BJ (cell line): ENCODE measurements at regions not wholly inside any gene's neighbourhood (a gene's known extent, or its start where the extent isn't known, plus 50 kb on each side); places are given as distances from the start of the nearest gene placed in this dataset.
"Not testable (repeated sequence)": the region's sequence is repeated elsewhere in the genome, so short reads cannot be mapped to it uniquely, and the experiment has no call there.

ENCODE experiments used
- CTCF ChIA-PET: fragments of 350-600 bp; formaldehyde crosslinking; extraction: SDS; loops from one replicate; lab custom pipeline; 2021; ENCODE audit warnings: antibody characterized with exemption, inconsistent platforms; lab: Yijun Ruan, JAX
- POLR2A ChIA-PET: fragments of 300-600 bp; sonication (Branson Sonifier 250); formaldehyde crosslinking; extraction: SDS; loops from one replicate; lab custom pipeline; 2021; ENCODE audit warnings: antibody characterized with exemption; lab: Charles Lee
- DNase-seq: peaks from one replicate; pipeline ENCODE4 v3.0.0-alpha.2; 2011; ENCODE audit warnings: low read depth
- H3K27me3 ChIP-seq: 2 replicates; pipeline ENCODE4 v1.6.0; 2011; ENCODE audit warnings: low read length; ENCODE audit not compliant: control insufficient read depth, insufficient read depth
- H3K36me3 ChIP-seq: 2 replicates; pipeline ENCODE4 v1.5.1; 2011; ENCODE audit warnings: low read length; ENCODE audit not compliant: control insufficient read depth, insufficient read depth
- H3K4me3 ChIP-seq: 2 replicates; pipeline ENCODE4 v1.5.1; 2011; ENCODE audit warnings: low read depth, mild to moderate bottlenecking, control low read depth, low read length
- CTCF ChIP-seq: IDR thresholded peaks from 2 replicates; pipeline ENCODE4 v1.5.1; 2011; ENCODE audit warnings: low read depth, mild to moderate bottlenecking, control low read depth, inconsistent platforms, low read length, moderate library complexity; ENCODE audit not compliant: insufficient read depth

GRCh38 chr11:106565326-106565725 is 452.9 kb downstream of the GUCY1A2 start:
- no peak for TF ChIP-seq CTCF
- Histone ChIP-seq H3K36me3 (no peaks in the 10 kb centered on the region), H3K27me3 (no peaks in the 10 kb centered on the region), H3K4me3 (no peak overlapping the region)
- CTCF ChIA-PET, result interaction anchor here (0.6 to 0.9 kb wide), 2 partner anchors 14 to 54 kb away, joined by 3 read pairs; no protein-coding TSS in a partner anchor
- DNase-seq, result no peak
- POLR2A ChIA-PET, result no interaction called here

DNA sequence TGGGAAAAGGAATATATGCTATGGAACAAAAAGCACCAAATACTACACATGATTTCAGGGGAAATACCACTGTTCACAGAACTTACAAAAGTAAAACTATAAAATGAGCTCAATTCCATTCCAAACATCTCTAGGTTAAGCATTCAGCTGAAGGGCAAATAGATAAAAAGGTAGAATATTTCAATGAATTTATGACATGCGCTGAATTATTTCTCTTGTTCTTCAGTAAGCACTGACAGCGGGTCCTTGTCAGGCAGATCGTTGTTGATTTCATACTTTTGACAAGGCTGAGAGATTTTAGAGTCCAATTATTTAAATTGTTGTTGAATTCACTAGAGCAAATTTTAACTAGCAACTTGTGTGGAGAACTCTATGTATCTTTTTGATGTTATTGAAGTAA is 449.6 kb downstream of the GUCY1A2 start:
- Histone ChIP-seq H3K27me3 (no peaks in the 10 kb centered on the region), H3K36me3 (no peaks in the 10 kb centered on the region), H3K4me3 (no peak overlapping the region)
- TF ChIP-seq CTCF, result no peak
- ChIA-PET CTCF (interaction anchor here (1.2 to 1.8 kb wide), 2 partner anchors 13 to 17 kb away, joined by 3 to 6 read pairs; no protein-coding TSS in a partner anchor), POLR2A (no interaction called here)
- DNase-seq, result no peak

DNA sequence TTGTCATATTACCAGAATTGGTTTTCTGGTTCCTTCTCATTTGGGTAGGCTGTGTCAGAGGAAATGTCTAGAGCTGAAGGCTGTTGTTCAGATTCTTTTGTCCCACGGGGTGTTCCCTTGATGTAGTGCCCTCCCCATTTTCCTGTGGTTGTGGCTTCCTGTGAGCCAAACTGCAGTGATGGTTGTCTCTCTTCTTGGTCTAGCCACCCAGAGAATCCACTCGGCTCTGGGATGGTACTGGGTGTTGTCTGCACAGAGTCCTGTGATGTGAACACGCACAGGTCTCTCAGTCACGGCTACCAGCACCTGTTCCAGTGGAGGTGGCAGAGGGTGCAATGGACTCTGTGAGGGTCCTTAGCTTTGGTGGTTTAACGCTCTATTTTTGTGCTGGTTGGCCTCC is 440.9 kb downstream of the GUCY1A2 start:
- POLR2A ChIA-PET, H3K27me3 ChIP-seq, H3K4me3 ChIP-seq, DNase-seq, H3K36me3 ChIP-seq: not testable (repeated sequence)
- CTCF ChIA-PET, result interaction anchor here (1.4 kb wide), 1 partner anchor 8 kb away, joined by 4 read pairs; no protein-coding TSS in a partner anchor

GRCh38 chr11:106581399-106581798 is 436.9 kb downstream of the GUCY1A2 start:
- POLR2A ChIA-PET, result no interaction called here
- no peak for DNase-seq
- H3K27me3 ChIP-seq, result no peaks in the 10 kb centered on the region
- no peak for TF ChIP-seq CTCF
- no peak overlapping the region for H3K4me3 ChIP-seq
- no peaks in the 10 kb centered on the region for H3K36me3 ChIP-seq
- CTCF ChIA-PET, result interaction anchor here (1.0 to 1.3 kb wide), 4 partner anchors 12 to 418 kb away, joined by 3 to 4 read pairs (median 3); no protein-coding TSS in a partner anchor

- Histone ChIP-seq H3K4me3 (no peak overlapping the region), H3K36me3 (no peaks in the 10 kb centered on the region), H3K27me3 (no peaks in the 10 kb centered on the region)
- DNase-seq, result no peak
- ChIA-PET CTCF (interaction anchor here (0.8 to 2.9 kb wide), 24 partner anchors 8 to 498 kb away, joined by 3 to 25 read pairs (median 4); no protein-coding TSS in a partner anchor), POLR2A (no interaction called here)
- TF ChIP-seq CTCF, result peak; percentile 70
These were observed 433.2 kb downstream of the GUCY1A2 start for GRCh38 chr11:106585061-106585460.

DNA sequence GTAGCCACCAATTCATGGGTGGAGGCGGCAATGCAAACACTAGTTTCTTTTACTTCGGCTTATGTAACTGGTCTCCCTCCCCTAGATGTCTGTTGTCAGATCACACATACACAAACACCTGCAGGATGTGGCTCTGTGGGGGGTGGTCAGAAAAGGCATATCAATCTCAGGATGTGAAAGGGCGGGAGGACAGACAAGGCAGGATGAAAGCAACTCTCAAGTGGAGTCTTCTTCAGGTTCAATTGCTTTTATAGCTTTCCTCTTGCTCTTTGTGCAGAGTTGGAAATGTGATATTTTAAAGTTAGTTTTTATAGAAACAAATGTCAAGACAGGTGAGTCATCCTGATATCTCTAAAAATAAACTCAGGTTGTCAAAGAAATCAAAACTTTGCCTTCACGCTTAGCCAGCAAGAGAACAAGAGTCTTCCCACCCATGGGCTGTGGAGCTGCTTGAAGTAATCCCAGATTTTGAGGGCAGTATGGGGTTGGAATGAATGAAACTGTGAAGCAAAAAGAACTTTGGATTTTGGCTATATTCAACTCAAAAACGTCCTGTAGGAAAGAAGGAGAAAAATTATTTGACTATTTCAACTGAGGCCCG is 423.4 kb downstream of the GUCY1A2 start:
- ChIA-PET CTCF (interaction anchor here (2.1 kb wide), 1 partner anchor 10 kb away, joined by 11 read pairs; no protein-coding TSS in a partner anchor), POLR2A (no interaction called here)
- no peaks in the 10 kb centered on the region for H3K36me3 ChIP-seq
- no peaks in the 10 kb centered on the region for H3K27me3 ChIP-seq
- no peak overlapping the region for H3K4me3 ChIP-seq
- no peak for DNase-seq
- no peak for TF ChIP-seq CTCF
